MM.1S (cell line): ENCODE measurements at regions not wholly inside any gene's neighbourhood (a gene's known extent, or its start where the extent isn't known, plus 50 kb on each side); places are given as distances from the start of the nearest gene placed in this dataset.

ENCODE experiments used
- DNase-seq: peaks from one replicate; pipeline ENCODE4 v3.0.0-alpha.2; 2015
- H2AFZ ChIP-seq: fragments of 300-600 bp; sonication (generic); 2 replicates; pipeline ENCODE4 v1.6.0; 2016; ENCODE audit warnings: antibody characterized with exemption, low read length
- H3F3A ChIP-seq: fragments of 300-600 bp; sonication (generic); 2 replicates; pipeline ENCODE4 v1.6.1; 2016; ENCODE audit warnings: mild to moderate bottlenecking, antibody characterized with exemption, low read length, moderate library complexity, mixed read lengths; ENCODE audit not compliant: insufficient read depth
- H3K27ac ChIP-seq: fragments of 300-600 bp; sonication (generic); 2 replicates; pipeline ENCODE4 v1.5.1; 2016; ENCODE audit warnings: mild to moderate bottlenecking, low read length
- H3K27me3 ChIP-seq: fragments of 300-600 bp; sonication (generic); replicated peaks from 2 replicates; pipeline ENCODE4 v1.6.0; 2016; ENCODE audit warnings: low read length; ENCODE audit not compliant: insufficient read depth
- H3K36me3 ChIP-seq: fragments of 300-600 bp; sonication (generic); replicated peaks from 2 replicates; pipeline ENCODE4 v1.6.1; 2016; ENCODE audit warnings: mild to moderate bottlenecking, low read length, mixed read lengths; ENCODE audit not compliant: insufficient read depth
- H3K4me1 ChIP-seq: fragments of 300-600 bp; sonication (generic); 2 replicates; pipeline ENCODE4 v1.6.1; 2016; ENCODE audit warnings: low read length, mixed read lengths
- H3K4me2 ChIP-seq: fragments of 300-600 bp; sonication (generic); 2 replicates; pipeline ENCODE4 v1.6.0; 2016; ENCODE audit warnings: low read depth, low read length
- H3K4me3 ChIP-seq: fragments of 300-600 bp; sonication (generic); 2 replicates; pipeline ENCODE4 v1.5.1; 2016; ENCODE audit warnings: low read length, mixed read lengths
- H3K79me2 ChIP-seq: fragments of 300-600 bp; sonication (generic); 2 replicates; pipeline ENCODE4 v1.6.1; 2016; ENCODE audit warnings: mixed run types, low read length, mixed read lengths
- H3K9ac ChIP-seq: fragments of 300-600 bp; sonication (generic); 2 replicates; pipeline ENCODE4 v1.6.1; 2016; ENCODE audit warnings: low read length, mixed read lengths
- H3K9me2 ChIP-seq: fragments of 300-600 bp; sonication (generic); replicated peaks from 2 replicates; pipeline ENCODE4 v1.6.1; 2016; ENCODE audit warnings: mild to moderate bottlenecking, low read length, mixed read lengths; ENCODE audit not compliant: insufficient read depth
- H3K9me3 ChIP-seq: fragments of 300-600 bp; sonication (generic); replicated peaks from 2 replicates; pipeline ENCODE4 v1.6.1; 2016; ENCODE audit warnings: mild to moderate bottlenecking, low read length, mixed read lengths; ENCODE audit not compliant: insufficient read depth
- H4K20me1 ChIP-seq: fragments of 300-600 bp; sonication (generic); 2 replicates; pipeline ENCODE4 v1.6.1; 2016; ENCODE audit warnings: mild to moderate bottlenecking, low read length, moderate library complexity, mixed read lengths; ENCODE audit not compliant: insufficient read depth
- CTCF ChIP-seq: fragments of 300-600 bp; sonication (generic); IDR thresholded peaks from 2 replicates; pipeline ENCODE4 v1.5.1; 2016; ENCODE audit warnings: antibody characterized with exemption, low read length, mixed read lengths
- EZH2 ChIP-seq: fragments of 300-600 bp; sonication (generic); optimal IDR thresholded peaks from 2 replicates; pipeline ENCODE3; 2017; ENCODE audit warnings: low read depth, mild to moderate bottlenecking, antibody characterized with exemption, low read length, mixed read lengths
- EZH2phosphoT487 ChIP-seq: fragments of 300-600 bp; sonication (generic); IDR thresholded peaks from 2 replicates; pipeline ENCODE4 v1.6.1; 2018; ENCODE audit warnings: antibody characterized with exemption, low read length

DNA sequence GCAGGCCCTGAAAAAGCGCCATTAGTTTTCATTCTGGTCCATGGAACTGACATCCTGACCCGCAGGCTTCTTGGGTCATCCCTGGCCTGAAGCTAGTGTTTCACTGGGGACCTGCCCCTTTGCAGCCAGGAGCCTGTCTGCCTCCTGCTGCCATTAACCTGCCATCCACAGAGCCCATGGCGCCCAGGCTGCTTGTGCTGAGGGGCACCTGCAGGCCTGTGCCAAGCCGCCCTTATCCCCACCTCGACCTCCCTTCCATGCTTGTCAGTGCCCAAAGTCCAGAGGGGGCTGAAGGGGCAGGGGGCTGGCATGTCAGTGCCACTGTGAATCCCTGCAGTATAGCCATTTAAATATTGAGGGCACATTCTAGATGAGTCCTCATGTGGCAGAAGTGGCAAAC lies 207.6 kb upstream of the USP25 start:
- H3K27ac ChIP-seq: no peak overlapping the region
- no peak for DNase-seq
- no peaks in the 10 kb centered on the region for H3K27me3 ChIP-seq
- H3K9me2 ChIP-seq: no peaks in the 10 kb centered on the region
- no peaks in the 10 kb centered on the region for H3K36me3 ChIP-seq
- H3K79me2 ChIP-seq: no peaks in the 10 kb centered on the region
- no peak overlapping the region for H2AFZ ChIP-seq
- H3F3A ChIP-seq: no peaks in the 10 kb centered on the region
- TF ChIP-seq CTCF (no peak), EZH2 (no peak), EZH2phosphoT487 (no peak)
- no peak overlapping the region for H3K4me3 ChIP-seq
- H3K4me1 ChIP-seq: no peaks in the 10 kb centered on the region
- H3K9ac ChIP-seq: no peak overlapping the region
- H3K4me2 ChIP-seq: no peak overlapping the region
- no peaks in the 10 kb centered on the region for H3K9me3 ChIP-seq
- H4K20me1 ChIP-seq: no peaks in the 10 kb centered on the region

DNA sequence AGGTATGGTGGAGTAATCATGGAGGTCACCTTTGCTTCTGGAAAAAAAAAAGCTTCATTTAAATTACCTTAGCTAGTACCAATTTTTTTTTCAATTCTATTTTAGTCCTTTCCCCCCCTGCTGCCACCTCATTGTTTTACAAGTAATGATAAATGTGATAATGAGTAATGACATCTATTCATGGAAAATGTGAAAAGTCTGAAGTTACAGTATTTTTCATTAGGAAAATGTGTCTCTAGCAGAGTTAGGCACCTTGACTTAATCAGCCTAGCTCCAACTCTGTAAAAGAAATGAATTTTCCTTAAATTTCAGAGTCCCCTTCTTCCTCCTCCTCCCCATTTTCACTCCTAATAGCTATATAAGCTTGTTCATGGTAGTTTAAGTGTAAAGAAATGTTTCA lies 204.9 kb upstream of the USP25 start:
- Histone ChIP-seq H2AFZ (no peak overlapping the region), H3K9me2 (no peaks in the 10 kb centered on the region), H3K4me2 (no peak overlapping the region), H3K79me2 (no peaks in the 10 kb centered on the region), H3K4me3 (no peak overlapping the region), H3K36me3 (no peaks in the 10 kb centered on the region), H3F3A (no peaks in the 10 kb centered on the region), H3K27ac (no peak overlapping the region), H4K20me1 (no peaks in the 10 kb centered on the region), H3K27me3 (no peaks in the 10 kb centered on the region), H3K9me3 (no peaks in the 10 kb centered on the region), H3K9ac (no peak overlapping the region), H3K4me1 (no peaks in the 10 kb centered on the region)
- no peak for TF ChIP-seq CTCF
- no peak for TF ChIP-seq EZH2phosphoT487
- no peak for TF ChIP-seq EZH2
- DNase-seq: no peak

DNA sequence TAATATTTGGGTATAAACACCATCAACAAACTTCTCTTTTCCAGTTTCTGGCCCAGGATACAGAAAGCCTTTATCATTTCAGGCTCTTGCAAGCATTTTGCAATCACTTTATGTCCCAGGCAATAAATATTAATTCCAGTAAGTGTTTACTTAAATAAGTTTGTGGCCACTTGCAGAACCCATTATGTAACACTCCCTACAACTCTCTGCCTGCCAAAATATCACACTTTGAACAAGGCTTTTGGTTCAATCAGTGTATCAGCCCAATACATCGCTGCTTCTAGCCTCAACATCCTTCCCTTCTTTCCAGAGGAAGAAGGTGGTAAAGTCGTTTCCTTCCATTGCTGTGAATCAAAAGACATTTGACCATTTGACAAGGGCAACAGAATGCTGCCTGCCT lies 203.0 kb upstream of the USP25 start:
- no peak for DNase-seq
- Histone ChIP-seq H3K27me3 (no peaks in the 10 kb centered on the region), H3K79me2 (no peaks in the 10 kb centered on the region), H3K4me2 (no peak overlapping the region), H3K27ac (no peak overlapping the region), H3K36me3 (no peaks in the 10 kb centered on the region), H3K4me3 (no peak overlapping the region), H3K9me2 (no peaks in the 10 kb centered on the region), H3K9ac (no peak overlapping the region), H4K20me1 (no peaks in the 10 kb centered on the region), H3K4me1 (no peaks in the 10 kb centered on the region), H3F3A (no peaks in the 10 kb centered on the region), H3K9me3 (no peaks in the 10 kb centered on the region), H2AFZ (no peak overlapping the region)
- TF ChIP-seq CTCF (no peak), EZH2phosphoT487 (no peak), EZH2 (no peak)
